Transverse colon (tissue), 4 donors: ENCODE measurements at regions not wholly inside any gene's neighbourhood (a gene's known extent, or its start where the extent isn't known, plus 50 kb on each side); places are given as distances from the start of the nearest gene placed in this dataset.

ENCODE experiments used
- CTCF ChIP-seq, 5 experiments: fragments of 200-600 bp in 3 of 5; fragments of 450-650 bp in 2 of 5; sonication (generic) in 3 of 5; IDR thresholded peaks; 1 replicate in 2 of 5; 2 replicates in 3 of 5; pipeline ENCODE4 v1.5.1; 2016 to 2017; ENCODE audit warnings: antibody characterized with exemption in 5 of 5, inconsistent platforms in 3 of 5, mild to moderate bottlenecking in 2 of 5, moderate library complexity in 1 of 5
- EP300 ChIP-seq: sonication (generic); formaldehyde crosslinking; IDR thresholded peaks from one replicate; pipeline ENCODE4 v1.6.1; 2017; ENCODE audit warnings: antibody characterized with exemption, low read depth
- POLR2A ChIP-seq: fragments of 450-650 bp; IDR thresholded peaks from one replicate; pipeline ENCODE4 v1.6.1; 2016; ENCODE audit warnings: antibody characterized with exemption, mild to moderate bottlenecking, moderate library complexity
- POLR2AphosphoS5 ChIP-seq, 3 donors: sonication (generic); formaldehyde crosslinking; IDR thresholded peaks; one replicate each; pipeline ENCODE4 v1.6.1; 2016; ENCODE audit warnings: antibody characterized with exemption in 3 of 3

DNA sequence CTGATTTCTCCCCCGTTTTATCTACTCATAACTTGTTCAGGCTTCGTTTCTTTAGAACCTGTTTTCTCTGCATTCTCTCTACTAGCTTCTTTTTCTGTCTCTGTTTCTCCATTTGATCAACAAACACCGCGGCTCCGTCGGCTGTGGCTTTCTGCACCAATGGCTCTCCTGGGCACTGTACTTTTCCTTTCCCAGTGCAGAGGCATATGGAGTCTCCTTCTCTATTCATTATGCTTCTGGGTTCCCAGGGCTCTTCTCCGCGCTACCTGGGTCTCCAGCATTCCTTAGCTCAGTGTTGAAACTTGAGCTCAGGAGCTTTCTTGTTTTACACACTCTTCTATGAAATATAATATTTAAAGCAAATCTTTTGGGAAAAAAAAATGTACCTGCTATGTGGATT is 196.6 kb upstream of the SOX11 start:
- no peak for TF ChIP-seq CTCF (IDR thresholded peaks at IDR 0.05)
- TF ChIP-seq POLR2AphosphoS5 (IDR thresholded peaks at IDR 0.05) = no peak
- no peak for TF ChIP-seq POLR2A
- no peak for TF ChIP-seq EP300
